Activated gamma-delta T cell treated with Interleukin-2 at 50 U/mL for 16 hours (primary cell): ENCODE measurements at regions not wholly inside any gene's neighbourhood (a gene's known extent, or its start where the extent isn't known, plus 50 kb on each side); places are given as distances from the start of the nearest gene placed in this dataset.

Experiments used
- DNase-seq: peaks from one replicate; pipeline ENCODE4 v3.0.0-alpha.2; 2020

DNA sequence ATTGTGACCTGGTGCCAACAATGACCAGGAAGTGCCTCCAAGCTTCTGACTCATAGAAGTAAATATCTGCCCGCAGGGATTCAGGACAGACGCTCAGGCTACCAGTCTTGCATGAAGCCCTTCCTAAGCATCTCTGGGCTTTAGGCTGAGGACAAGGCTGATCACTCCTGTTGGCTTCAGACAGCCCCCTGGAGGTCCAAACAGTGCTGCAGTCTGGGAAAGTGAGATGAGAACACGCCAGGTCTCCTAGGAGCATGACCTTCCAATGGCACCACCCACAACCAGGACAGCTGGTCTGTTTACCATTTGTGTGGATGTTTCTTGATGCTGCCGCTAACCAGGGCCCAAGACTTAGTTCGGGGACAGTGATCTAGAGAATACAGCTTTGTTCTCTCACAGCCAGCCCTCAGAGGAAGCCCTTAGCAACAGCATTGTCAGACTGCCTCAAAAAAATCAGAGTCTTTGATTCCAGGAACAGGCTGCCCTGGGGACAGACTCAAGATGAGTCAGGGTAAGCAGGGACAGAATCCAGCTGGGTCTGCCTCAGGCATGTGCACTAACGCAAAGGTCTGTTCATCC is 111.2 kb downstream of the ZNF280B start:
- DNase-seq: no peak

DNA sequence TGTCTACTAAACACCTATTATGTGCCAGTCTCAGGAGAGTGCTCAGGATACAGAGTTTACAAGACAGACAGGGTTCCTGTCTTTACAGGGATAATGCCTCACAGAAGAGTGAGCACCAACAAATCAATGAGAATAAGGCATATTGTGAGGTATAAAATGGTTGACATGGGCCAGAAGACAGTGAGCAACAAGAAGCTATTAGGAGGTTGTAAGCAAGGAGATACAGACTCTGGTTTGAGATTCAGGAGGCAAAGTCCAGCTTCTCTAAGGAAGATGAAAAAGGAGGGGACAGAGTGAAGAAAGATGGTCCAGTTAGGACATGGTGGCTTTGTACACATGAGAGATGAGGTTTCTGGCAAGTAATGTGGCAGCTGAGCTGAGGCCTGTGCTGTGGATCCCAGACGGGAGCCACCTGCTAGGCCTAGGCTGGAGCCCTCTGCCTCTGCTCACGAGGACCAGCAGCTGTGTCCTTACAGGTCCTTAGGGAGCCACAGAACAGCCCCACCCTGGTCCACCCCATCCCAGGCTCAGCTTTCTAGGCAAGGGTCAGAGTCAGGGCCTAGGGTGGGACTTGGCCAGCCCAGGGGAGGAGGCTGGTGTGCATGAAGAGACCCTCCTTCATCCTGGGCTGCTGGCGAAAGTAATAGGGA is 110.5 kb downstream of the ZNF280B start:
- no peak for DNase-seq

DNA sequence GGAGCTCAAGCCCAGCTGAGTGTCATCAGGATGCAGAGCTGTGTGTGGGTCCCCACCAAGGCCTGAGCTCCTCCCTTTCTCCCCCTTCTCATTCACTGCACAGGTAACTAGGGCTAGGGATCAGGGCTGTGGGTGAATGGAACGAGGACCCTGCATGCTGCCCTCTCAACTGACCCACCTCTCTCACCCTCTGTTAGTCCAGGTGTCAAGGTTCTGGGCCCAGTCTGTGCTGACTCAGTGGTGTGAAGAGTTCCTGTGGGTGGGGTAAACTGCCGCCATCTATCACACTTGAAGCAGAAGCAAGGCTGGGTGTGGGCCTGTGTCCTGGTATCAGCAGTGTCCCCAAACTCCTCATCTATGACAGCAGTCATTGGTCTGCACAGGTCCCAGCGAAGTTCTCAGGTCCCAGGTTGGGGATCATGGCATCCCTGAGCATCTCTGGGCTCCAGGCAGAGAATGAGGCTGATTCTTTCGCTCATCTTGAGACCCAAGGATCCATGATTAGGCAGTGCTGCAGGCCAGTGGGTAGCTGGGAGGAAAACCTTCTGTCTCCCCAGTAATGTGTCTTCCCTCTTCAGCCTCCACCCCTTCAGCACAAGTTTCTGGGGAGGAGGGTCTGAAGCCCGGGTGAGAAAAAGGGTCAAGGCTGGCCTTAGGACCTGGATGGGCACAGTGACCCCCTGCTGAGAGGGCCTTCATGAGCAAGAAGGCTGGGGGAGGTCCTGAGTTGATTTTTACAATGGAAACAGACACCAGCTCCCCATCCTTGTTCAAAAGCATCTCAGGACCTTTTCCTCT is 109.8 kb downstream of the ZNF280B start:
- DNase-seq: no peak

DNA sequence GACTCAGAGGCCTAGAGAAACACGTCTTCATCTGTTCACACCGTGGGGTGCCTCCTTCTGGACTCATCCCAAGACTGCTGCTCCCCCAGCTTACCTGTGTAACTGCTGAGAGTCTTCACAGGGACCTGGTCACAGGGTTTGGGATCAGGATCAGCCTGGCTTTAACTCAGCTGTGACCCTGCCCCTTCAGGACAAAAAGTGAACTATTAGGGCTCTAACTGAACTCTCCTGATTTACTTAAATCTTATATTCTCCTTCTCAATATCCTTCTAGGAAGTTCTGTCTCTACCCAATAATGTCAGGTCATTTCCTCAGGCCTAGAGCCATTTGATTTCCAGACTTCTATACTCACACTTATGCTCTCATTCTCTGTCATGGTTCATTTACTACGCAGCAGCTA is 108.4 kb downstream of the ZNF280B start:
- no peak for DNase-seq

DNA sequence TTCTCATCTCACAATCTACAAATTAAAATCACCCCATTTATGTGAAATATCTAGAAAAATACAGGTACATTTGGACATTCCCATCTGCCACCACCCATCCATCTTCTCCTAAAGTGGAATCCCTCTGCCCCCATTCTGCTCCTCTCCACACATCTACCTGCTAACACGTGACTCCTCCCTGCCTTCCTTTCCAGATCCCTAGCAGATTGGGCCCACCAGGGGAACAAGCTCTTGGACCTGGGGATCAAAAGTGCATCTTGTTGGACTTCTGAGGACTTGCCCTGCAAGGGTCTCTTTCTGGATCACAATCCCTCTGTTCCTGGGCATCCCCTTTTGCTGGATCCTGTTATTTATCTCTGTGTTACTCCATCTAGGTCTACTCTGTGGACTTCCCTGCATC is 107.6 kb downstream of the ZNF280B start:
- DNase-seq: no peak

DNA sequence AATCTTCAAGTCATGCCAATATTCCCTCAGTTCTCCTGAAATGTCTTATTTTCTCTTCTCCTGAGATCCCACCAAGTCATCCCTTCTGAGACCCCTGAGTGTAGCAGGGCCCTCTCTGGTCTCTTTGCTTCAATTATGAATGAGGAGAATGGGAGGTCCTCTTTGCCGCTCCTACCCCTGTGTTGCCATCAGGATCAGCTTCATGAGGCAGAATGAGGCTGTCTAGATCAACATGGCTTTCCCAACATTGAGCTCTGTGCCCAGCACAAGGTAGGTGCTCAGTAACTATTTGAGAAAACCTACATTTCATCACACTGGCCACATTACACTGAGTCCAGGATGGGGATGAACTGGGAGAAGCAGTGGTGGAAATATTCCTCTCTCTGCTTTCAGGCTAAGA is 107.2 kb downstream of the ZNF280B start:
- DNase-seq: no peak

DNA sequence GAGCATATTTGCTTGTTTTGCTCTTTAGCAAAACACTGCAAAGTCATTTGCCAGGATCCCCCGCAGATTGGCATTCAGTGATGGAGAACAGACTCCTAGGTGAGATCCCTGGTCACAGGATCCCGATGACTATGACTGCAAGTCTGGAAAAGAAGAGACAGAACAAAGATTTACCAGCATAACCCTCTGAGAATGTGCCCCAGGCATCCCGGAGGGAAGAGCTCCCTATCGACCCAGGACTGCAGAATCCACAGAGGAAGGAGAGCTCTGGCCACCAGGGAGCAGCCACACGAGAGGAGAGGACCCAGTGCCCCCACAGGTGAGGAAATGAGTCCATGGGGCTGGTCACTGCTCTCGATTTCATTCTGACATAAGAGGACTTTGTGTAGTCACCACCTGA is 105.2 kb downstream of the ZNF280B start:
- no peak for DNase-seq

DNA sequence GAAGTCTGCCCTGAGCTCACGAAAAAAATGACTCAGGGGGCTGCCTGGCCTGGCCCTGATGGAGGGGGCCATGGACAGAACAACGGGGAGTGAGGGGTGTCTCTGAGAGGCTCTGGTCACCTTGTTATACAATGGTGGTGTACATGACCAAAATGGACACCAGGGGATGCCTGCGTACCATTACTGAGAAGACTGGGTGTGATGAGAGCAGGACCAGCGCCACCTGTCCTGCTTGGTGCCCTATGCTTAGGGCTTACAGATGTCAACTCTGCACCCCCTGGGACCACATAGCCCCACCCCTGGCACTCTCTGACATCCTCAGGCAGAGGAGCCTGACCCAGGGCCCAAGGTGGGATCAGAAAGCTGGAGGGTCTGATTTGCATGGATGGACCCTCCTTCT is 104.8 kb downstream of the ZNF280B start:
- DNase-seq: no peak

DNA sequence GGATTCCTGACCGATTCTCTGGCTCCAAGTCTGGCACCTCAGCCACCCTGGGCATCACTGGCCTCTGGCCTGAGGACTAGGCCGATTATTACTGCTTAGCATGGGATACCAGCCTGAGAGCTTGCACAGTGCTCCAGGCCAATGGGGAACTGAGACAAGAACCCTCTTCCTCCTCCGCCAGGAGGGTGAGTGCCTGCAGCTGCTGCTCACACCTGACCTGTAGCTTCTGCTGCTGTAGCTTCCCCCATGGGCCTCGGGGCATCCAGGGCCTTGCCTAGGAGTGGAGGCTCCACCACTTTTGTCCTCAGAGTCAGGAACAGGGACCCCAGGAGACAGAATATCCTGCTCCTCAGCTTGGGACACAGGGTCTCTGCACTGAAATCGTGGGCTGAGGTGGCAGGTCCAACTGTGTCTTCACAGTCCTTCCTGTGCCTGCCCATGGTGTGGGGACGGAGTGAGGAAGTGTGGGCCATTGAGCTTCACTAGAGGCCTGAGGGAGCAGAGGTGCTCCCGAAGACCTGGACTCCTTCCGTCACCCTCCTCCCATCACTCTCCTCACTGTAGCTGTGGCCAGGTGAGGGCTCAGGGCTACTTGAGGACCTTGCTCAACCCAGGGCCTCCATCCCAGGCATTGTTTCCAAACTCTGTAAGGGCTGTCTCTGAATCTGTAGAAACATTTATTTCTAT is 103.8 kb downstream of the ZNF280B start:
- no peak for DNase-seq

DNA sequence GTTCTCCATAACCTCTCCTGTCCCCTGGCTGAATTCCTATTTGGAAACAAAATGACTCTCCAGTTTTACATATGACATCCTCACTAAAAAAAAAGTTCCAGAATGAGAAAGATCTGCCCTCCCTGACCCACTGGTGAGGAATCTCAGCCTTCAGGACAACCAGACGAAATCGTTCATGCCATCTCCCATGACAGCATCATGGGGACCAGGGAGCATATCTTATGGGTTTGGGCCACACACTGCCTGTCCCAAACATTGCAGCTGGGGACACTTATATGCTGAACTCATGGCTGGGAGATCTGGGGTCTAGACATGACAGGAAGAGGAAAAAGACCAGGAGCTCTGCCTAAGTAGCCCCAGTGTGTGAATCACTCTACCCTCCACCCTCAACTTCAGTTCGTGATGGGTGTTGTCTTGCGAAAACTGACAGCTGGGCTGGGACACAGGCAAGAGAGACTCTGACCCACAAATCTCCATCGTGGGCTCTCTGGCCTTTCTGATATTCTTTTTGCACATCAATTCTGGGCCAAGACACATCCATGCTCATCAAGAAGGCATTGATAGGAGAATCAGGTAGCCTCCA is 102.0 kb downstream of the ZNF280B start:
- no peak for DNase-seq

DNA sequence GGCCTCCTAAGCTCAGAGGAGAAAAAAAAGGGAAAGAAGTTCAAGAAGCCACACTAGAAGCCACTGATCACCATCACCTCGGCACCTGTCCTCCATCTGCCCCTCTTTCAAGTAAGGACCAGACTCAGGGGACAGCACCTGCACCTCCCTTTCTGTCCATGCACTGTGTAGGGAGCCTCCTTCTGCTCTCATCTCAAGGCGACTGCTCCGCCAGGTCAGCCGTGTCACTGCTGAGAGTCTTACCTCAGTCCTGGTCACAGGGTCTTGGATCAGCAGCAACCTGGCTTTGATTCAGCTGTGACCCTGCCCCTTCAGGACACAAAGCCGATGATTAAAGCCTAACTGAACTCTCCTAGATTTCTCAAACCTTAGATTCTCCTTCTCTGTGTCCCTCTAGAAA is 101.5 kb downstream of the ZNF280B start:
- no peak for DNase-seq

DNA sequence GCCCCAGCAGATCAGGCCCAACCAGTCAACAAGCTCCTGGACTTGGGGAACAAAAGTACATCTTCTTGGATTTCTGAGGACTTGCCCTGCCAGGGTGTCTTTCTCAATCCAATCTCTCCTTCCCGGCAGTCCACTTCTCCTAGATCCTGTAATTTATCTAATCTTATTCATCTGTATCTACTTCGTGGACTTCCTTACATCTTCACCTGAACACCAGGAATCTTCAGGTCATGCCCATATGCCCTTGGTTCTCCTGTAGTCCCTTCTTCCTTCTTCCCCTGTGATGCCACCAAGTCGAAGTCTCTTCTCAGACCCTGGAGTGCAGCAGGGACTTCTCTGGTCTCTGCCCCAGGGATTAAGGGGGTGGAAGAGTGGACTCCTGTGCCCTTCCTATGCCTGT is 100.3 kb downstream of the ZNF280B start:
- no peak for DNase-seq

DNA sequence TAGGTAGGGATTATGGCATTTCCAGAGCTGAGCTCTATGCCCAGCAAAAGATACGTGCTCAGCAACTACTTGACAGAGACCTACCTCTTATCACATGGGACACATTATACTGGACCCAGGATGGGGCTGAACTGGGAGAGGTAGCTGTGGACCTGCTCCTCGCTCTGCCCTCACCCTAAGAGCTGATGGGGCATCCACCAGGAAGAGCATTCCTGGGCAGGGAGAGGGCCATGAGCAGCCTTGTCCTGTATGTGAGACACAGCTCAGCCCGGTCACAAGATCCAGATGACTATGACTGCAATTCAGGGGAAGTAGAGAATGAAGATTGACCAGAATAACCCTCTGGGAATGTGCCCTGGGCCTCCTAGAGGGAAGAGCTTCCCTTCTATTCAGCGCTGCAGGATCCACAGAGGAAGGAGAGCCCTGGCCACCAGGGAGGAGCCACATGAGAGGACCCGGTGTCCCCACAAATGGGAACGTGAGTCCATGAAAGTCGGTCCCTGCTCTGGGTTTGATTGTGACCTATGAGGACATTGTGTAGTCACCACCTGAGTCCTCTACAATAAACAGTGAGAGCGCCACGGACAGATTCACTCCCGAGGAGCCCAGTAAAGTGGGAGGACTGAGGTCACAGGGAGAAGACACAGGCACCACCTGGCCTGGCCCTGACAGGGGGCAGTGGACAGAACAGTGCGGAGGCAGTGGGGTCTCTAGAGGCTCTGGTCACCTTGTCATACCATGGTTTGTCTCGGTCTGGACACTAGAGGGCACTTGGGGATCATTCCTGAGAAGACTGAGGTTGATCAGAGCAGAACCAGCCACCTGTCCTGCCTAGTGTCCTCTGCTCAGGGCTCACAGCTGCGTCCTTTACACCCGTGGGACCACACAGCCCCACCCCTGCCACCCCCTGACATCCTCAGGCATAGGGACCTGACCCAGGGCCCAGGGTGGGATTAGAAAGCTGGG is 99.5 kb downstream of the ZNF280B start:
- DNase-seq: no peak

DNA sequence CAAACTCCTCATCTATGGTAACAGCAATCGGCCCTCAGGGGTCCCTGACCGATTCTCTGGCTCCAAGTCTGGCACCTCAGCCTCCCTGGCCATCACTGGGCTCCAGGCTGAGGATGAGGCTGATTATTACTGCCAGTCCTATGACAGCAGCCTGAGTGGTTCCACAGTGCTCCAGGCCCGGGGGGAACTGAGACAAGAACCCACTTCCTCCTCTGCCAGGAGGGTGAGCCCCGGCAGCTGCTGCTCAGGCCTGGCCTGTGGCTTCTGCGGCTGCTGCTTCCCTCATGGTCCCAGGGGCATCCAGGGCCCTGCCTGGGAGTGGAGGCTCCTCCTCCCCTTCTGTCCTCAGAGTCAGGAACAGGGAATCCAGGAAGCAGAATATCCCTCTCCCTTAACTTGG is 98.4 kb downstream of the ZNF280B start:
- no peak for DNase-seq

DNA sequence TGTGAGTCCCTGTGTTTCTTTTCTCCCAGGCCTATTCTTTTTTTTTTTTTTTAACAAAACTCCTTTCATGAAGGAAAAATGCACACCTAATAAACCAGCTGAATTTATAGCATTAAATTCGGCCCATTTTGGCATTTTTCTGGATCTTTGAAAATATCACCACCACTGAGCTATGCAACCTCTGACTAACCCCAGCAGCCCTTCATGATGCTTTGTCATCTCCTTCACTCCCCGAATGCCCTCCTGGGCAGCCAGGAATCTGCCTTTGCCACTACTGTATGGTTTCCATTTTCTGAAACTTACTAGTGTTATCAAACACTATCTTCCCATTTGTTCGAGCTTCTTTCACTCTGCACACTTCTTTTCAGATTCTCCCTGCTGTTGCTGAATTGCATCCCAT is 97.9 kb downstream of the ZNF280B start:
- no peak for DNase-seq

DNA sequence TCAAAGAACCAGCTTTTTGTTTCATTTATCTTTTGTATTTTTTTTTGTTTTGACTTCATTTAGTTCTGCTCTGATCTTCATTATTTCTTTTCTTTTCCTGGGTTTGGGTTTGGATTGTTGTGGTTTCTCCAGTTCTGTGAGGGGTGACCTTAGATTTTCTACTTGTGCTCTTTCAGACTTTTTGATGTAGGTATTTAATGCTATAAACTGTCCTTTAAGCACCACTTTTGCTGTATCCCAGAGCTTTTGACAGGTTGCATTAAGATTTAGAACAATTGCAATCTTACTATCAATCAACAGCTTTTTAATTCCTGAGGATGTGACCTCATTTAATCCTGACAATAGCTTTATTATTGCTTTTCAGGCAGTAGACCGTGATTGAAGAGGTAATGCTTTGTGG is 94.3 kb downstream of the ZNF280B start:
- DNase-seq: no peak

DNA sequence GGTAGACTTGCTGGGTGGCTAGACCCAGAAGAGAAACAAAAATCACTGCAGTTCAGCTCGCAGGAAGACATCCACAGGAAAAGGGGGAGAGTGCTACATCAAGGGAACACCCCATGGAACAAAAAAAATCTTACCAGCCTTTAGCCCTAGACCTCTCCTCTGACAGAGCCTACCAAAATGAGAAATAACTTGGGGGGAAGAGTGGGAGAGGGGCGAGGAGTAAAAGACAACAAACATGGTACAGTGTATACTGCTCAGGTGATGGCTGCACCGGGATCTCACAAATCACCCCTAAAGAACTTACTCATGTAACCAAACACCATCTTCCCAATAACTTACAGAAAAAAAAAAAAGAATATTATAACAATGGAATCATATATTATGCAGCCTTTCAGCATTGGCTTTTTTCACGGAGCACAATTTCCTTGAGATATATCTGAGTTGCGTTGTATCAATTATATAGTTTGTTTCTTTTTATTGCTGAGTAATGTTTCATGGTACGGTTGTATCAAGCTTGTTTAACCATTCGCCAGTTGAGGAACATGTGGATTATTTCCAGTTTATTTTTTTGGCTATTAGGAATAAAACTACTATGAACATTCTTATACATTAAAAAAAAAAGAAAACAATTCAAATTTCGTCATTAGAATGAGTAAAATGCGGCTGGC is 90.9 kb downstream of the ZNF280B start:
- no peak for DNase-seq

DNA sequence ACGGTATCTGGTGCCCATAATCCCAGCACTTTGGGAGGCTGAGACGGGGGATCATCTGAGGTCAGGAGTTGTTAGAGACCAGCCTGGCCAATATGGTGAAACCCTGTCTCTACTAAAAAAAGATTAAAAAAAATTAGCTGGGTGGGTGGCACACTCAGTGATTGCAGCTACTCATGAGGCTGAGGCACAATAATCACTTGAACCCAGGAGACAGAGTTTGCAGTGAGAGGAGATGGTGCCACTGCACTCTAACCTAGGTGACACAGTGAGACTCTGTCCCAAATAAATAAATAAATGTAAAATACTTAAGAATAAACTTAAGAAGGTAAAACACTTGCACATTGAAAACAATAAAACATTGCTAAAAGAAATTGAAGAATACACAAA is 90.4 kb downstream of the ZNF280B start:
- DNase-seq: no peak

DNA sequence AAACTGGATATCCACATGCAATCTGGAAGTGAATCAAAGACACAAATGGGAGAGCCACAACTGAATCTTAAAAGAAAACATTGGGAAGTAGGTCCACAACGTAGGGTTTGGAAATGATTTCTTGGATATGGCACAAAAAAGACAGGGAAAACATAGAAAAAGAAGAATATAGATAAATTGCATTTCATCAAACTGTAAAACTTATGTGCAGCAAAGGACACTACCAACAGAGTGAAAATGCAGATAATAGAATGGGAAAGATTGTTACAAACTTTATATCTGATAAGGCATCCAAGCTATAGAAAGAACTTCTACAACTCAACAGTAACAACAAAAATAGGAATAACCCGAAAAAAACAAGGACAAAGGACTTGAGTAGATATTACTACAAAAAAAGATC is 89.6 kb downstream of the ZNF280B start:
- no peak for DNase-seq

DNA sequence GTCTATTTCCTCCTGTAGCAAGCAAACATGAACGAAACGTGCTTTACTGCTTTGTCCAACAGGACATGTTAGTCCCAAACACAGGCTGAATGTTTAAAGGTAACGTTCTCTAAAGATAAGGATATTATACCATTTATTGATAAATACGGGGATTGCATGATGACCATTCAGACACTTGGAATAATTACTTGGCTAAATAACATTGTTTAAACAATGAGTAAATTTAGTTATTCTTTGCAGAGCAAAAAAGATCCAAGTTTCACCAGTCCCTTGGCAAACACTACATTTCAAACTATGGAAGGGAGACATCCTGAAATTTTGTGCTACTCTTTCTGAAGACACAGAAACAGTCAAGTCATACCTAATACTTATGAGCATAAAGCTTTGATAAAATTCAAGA is 88.0 kb downstream of the ZNF280B start:
- DNase-seq: no peak

DNA sequence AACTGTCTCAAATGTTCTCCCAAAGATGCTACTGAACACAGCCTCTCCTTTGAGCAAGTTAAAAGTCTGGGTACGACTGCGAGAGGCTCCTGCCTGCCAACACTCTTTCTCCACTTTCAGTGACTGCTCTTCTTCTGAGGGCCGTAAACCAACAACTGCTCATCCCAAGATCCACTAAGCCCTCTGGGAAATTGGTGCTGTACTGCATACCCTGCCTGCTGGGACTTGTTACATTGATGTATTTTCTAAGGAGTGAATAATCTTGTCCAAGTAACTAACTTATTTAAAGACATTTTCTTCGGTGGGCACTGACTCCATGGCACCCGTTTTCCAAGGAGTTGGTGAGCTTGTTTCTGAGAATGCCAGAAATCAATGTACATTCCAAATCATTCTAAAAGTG is 87.2 kb downstream of the ZNF280B start:
- no peak for DNase-seq

DNA sequence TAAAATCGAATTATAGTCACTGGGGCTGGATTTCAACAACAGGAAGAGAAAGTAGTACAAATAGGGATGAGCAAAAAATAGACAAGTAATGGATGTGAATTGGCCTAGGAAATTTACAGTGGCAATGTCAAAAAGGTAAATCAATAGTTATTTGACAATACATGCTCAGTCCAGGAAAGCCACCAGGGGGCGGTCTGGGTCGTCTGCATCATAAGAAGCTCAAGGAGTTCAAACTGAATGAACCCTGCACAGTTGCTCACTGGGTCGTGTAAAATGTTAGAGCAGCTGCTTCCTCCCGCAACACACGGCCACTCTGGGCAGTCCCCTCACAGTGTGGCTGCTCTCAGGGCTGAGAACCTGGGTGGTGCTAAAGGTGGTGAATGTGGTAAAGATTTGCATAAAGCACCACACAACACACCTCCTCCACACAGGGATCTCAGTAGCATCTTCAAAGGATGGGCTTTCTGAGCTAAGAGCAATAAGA is 85.9 kb downstream of the ZNF280B start:
- DNase-seq: peak; percentile 60
